ENCODE measurements at regions not wholly inside any gene's neighbourhood (a gene's known extent, or its start where the extent isn't known, plus 50 kb on each side); places are given as distances from the start of the nearest gene placed in this dataset.

GRCh38 chr12:16685107-16685506 lies 79.1 kb upstream of the LMO3 start:
- H3K36me3 Mint-ChIP-seq = no peaks in the 10 kb centered on the region
- DNase-seq (ENCODE audit: low spot score in 2 of 2) = no peak
- no peak overlapping the region for H3K4me3 Mint-ChIP-seq
- no peaks in the 10 kb centered on the region for H3K4me1 Mint-ChIP-seq
- no peak overlapping the region for H3K27ac Mint-ChIP-seq
- H3K9me3 Mint-ChIP-seq = peaks cover 20% of the 10 kb centered on the region
- ATAC-seq = no peak

- Mint-ChIP-seq H3K4me3 (no peak overlapping the region), H3K27ac (no peak overlapping the region), H3K9me3 (peaks cover 23% of the 10 kb centered on the region), H3K4me1 (no peaks in the 10 kb centered on the region), H3K36me3 (no peaks in the 10 kb centered on the region)
- no peak for ATAC-seq
- no peak for DNase-seq (ENCODE audit: low spot score in 2 of 2)
These were observed 75.2 kb upstream of the LMO3 start for GRCh38 chr12:16681196-16681595.

GRCh38 chr12:16675438-16675837 lies 69.5 kb upstream of the LMO3 start:
- Mint-ChIP-seq H3K36me3 (no peaks in the 10 kb centered on the region), H3K27ac (no peak overlapping the region), H3K9me3 (peaks cover 7% of the 10 kb centered on the region), H3K4me3 (no peak overlapping the region), H3K4me1 (no peaks in the 10 kb centered on the region)
- DNase-seq (ENCODE audit: low spot score in 2 of 2) = no peak
- no peak for ATAC-seq

- no peak for ATAC-seq
- Mint-ChIP-seq H3K4me3 (no peak overlapping the region), H3K27ac (no peak overlapping the region), H3K4me1 (no peaks in the 10 kb centered on the region), H3K36me3 (no peaks in the 10 kb centered on the region), H3K9me3 (peaks cover 5% of the 10 kb centered on the region)
- no peak for DNase-seq (ENCODE audit: low spot score in 2 of 2)
These were observed 68.9 kb upstream of the LMO3 start for GRCh38 chr12:16674885-16675284.

GRCh38 chr12:16670456-16671050 lies 64.6 kb upstream of the LMO3 start:
- ATAC-seq (no peak), DNase-seq (ENCODE audit: low spot score in 2 of 2) (no peak)
- no peak overlapping the region for H3K4me3 Mint-ChIP-seq
- no peaks in the 10 kb centered on the region for H3K4me1 Mint-ChIP-seq
- H3K27ac Mint-ChIP-seq = no peak overlapping the region
- H3K9me3 Mint-ChIP-seq = peaks cover 2% of the 10 kb centered on the region
- H3K36me3 Mint-ChIP-seq = no peaks in the 10 kb centered on the region

GRCh38 chr12:16669756-16670155 lies 63.8 kb upstream of the LMO3 start:
- H3K27ac Mint-ChIP-seq = no peak overlapping the region
- peaks cover 3% of the 10 kb centered on the region for H3K9me3 Mint-ChIP-seq
- ATAC-seq = no peak
- H3K4me1 Mint-ChIP-seq = no peaks in the 10 kb centered on the region
- H3K36me3 Mint-ChIP-seq = no peaks in the 10 kb centered on the region
- DNase-seq (ENCODE audit: low spot score in 2 of 2) = no peak
- no peak overlapping the region for H3K4me3 Mint-ChIP-seq

- Mint-ChIP-seq H3K36me3 (no peaks in the 10 kb centered on the region), H3K4me3 (no peak overlapping the region), H3K9me3 (peaks cover 9% of the 10 kb centered on the region), H3K27ac (no peak overlapping the region), H3K4me1 (no peaks in the 10 kb centered on the region)
- ATAC-seq = no peak
- DNase-seq (ENCODE audit: low spot score in 2 of 2) = no peak
These were observed 62.2 kb upstream of the LMO3 start for GRCh38 chr12:16668198-16668597.

- DNase-seq (ENCODE audit: low spot score in 2 of 2) (no peak), ATAC-seq (no peak)
- Mint-ChIP-seq H3K4me3 (no peak overlapping the region), H3K4me1 (no peaks in the 10 kb centered on the region), H3K27ac (no peak overlapping the region), H3K9me3 (peaks cover 22% of the 10 kb centered on the region), H3K36me3 (peaks cover 5% of the 10 kb centered on the region)
These were observed 52.7 kb upstream of the LMO3 start for GRCh38 chr12:16658699-16659098.
